ENCODE measurements at regions not wholly inside any gene's neighbourhood (a gene's known extent, or its start where the extent isn't known, plus 50 kb on each side); places are given as distances from the start of the nearest gene placed in this dataset.

DNA sequence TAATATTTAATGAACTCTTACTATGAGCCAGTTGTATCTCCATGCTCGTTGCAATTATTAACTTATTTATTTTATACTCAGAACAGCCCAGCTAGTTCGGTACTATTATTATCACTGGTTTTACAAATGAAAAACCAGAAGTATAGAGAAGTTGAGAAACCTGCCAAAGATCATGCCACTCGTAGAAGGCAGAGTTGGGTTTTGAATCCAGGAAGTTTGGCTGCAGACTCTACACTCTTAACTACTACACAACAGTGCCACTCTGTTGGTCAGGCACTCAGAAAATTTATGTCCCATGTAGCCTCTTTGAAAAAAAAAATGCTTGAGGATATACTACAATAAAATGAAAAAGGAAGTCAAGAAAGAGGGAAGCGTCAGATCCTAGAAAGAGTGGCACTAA, 71.5 kb upstream of the ARID2 start:
- TF ChIP-seq ELF4 (IDR thresholded peaks at IDR 0.05) (no peak), CTBP1 (IDR thresholded peaks at IDR 0.05; ENCODE audit: borderline replicate concordance) (no peak), SP1 (IDR thresholded peaks at IDR 0.05) (no peak), LEF1 (IDR thresholded peaks at IDR 0.05; ENCODE audit: borderline replicate concordance) (no peak), NFRKB (IDR thresholded peaks at IDR 0.05) (no peak), TARDBP (IDR thresholded peaks at IDR 0.05) (no peak), ZNF384 (IDR thresholded peaks at IDR 0.05) (no peak), FOXK2 (IDR thresholded peaks at IDR 0.05) (no peak), HDGF (IDR thresholded peaks at IDR 0.05; ENCODE audit: borderline replicate concordance) (no peak), FOXA1 (IDR thresholded peaks at IDR 0.05) (no peak), SUZ12 (IDR thresholded peaks at IDR 0.05) (no peak)
- TF ChIP-seq, protein P1, sequence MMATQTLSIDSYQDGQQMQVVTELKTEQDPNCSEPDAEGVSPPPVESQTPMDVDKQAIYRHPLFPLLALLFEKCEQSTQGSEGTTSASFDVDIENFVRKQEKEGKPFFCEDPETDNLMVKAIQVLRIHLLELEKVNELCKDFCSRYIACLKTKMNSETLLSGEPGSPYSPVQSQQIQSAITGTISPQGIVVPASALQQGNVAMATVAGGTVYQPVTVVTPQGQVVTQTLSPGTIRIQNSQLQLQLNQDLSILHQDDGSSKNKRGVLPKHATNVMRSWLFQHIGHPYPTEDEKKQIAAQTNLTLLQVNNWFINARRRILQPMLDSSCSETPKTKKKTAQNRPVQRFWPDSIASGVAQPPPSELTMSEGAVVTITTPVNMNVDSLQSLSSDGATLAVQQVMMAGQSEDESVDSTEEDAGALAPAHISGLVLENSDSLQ (IDR thresholded peaks at IDR 0.05), result no peak
- ChIA-PET POLR2A (no interaction called here), CTCF (no interaction called here)
- DNase-seq (ENCODE audit: extremely low spot score), result no peak

DNA sequence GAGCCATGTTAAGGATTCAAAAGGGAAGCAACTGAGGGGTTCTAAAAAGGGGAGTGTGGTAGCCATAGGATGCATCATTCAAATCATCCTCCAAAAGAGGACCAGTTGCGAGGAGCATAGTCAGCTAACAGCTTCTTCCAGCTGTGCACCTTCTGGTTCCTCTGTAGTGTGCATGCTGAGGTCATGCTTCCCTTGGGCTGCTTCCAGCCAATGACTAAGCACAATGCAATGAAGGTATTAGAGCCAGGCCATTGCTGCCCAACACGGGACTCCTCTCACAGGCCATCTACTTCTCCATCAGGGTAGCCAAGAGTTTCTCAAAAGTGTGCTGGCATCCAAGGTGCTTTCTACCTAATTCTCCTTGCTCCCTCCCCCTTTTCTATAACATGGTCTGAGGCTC, 69.2 kb upstream of the ARID2 start:
- POLR2A ChIA-PET, result no interaction called here
- CTCF ChIA-PET, result no interaction called here
- TF ChIP-seq HDGF (IDR thresholded peaks at IDR 0.05; ENCODE audit: borderline replicate concordance) (no peak), FOXK2 (IDR thresholded peaks at IDR 0.05) (no peak), LEF1 (IDR thresholded peaks at IDR 0.05; ENCODE audit: borderline replicate concordance) (no peak), SP1 (IDR thresholded peaks at IDR 0.05) (no peak), SUZ12 (IDR thresholded peaks at IDR 0.05) (no peak), ARNT (IDR thresholded peaks at IDR 0.05) (no peak), L3MBTL2 (conservative IDR thresholded peaks at IDR 0.05) (no peak), BHLHE40 (IDR thresholded peaks at IDR 0.05; ENCODE audit: borderline replicate concordance) (no peak), ELF4 (IDR thresholded peaks at IDR 0.05) (no peak), NFRKB (IDR thresholded peaks at IDR 0.05) (no peak), FOXM1 (IDR thresholded peaks at IDR 0.05; ENCODE audit: borderline replicate concordance) (no peak), ZNF384 (IDR thresholded peaks at IDR 0.05) (no peak), CTBP1 (IDR thresholded peaks at IDR 0.05; ENCODE audit: borderline replicate concordance) (no peak), TARDBP (IDR thresholded peaks at IDR 0.05) (no peak), FOXA1 (IDR thresholded peaks at IDR 0.05) (no peak)
- TF ChIP-seq, protein P1 (IDR thresholded peaks at IDR 0.05), result no peak
- DNase-seq (ENCODE audit: extremely low spot score), result no peak

DNA sequence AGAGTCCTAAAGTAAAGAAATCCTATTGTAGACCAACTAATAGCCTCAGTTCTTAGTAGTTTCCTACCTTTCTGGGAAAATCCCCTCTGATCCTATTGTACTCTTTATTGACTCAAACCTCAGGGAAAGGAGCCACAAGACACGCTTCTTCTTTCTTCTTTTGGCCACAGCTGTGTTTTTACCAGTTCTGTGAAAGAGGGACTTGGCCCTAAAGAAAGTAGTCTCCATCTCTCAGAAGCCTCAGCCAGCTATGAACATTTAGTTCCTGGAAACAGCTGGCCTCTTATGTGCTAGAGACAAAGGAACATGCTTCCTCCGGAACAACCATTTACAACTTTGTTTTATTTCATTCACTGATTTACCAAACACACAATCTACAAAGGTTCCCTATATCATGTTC, 66.1 kb upstream of the ARID2 start:
- DNase-seq (ENCODE audit: extremely low spot score), result no peak
- ChIA-PET POLR2A (no interaction called here), CTCF (no interaction called here)
- no peak for TF ChIP-seq ARNT (IDR thresholded peaks at IDR 0.05)
- TF ChIP-seq HDGF (IDR thresholded peaks at IDR 0.05; ENCODE audit: borderline replicate concordance), result no peak
- no peak for TF ChIP-seq L3MBTL2 (conservative IDR thresholded peaks at IDR 0.05)
- no peak for TF ChIP-seq CTBP1 (IDR thresholded peaks at IDR 0.05; ENCODE audit: borderline replicate concordance)
- TF ChIP-seq, protein P1 (IDR thresholded peaks at IDR 0.05), result no peak
- no peak for TF ChIP-seq LEF1 (IDR thresholded peaks at IDR 0.05; ENCODE audit: borderline replicate concordance)
- no peak for TF ChIP-seq SP1 (IDR thresholded peaks at IDR 0.05)
- no peak for TF ChIP-seq BHLHE40 (IDR thresholded peaks at IDR 0.05; ENCODE audit: borderline replicate concordance)
- no peak for TF ChIP-seq ELF4 (IDR thresholded peaks at IDR 0.05)
- TF ChIP-seq FOXA1 (IDR thresholded peaks at IDR 0.05), result no peak
- TF ChIP-seq FOXM1 (IDR thresholded peaks at IDR 0.05; ENCODE audit: borderline replicate concordance), result no peak

DNA sequence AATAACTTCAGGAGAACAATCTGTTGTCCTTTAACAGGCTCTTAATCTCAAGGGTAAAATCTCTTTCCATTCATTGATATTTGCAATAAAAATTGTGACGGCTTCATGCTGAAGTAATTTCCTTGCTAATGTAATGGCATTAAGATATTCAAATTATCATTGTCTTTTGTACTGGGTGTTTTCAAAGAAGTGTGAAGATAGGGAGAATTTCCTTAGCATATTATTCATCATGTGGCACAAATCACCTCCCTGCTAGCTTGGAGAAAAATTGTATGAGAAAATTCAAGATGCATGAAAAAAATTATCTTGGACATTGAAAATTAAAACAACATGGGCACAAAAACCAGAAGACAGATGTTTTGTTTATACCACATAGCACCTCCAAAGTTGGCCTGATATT, 63.6 kb upstream of the ARID2 start:
- ChIA-PET POLR2A (no interaction called here), CTCF (no interaction called here)

DNA sequence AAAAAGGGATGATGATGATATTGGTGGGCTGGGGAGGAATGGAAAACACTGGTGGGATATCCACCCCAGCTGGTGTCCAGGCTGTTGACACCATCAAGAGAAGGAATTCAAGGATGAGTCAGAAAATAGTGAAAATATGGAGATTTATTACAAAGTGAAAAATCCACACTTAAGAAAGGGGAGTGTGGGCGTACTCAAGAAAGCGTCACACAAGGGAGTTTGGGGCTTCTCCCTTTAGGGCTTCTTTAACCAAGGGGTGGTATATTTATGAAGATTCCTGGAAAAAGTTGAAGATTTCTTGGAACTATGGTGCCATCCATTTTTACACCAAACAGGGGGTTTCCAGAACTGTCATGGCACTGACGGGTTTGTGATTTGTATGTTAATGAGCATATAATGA, 63.1 kb upstream of the ARID2 start:
- CTCF ChIA-PET, result no interaction called here
- no peak for TF ChIP-seq L3MBTL2 (conservative IDR thresholded peaks at IDR 0.05)
- TF ChIP-seq LEF1 (IDR thresholded peaks at IDR 0.05; ENCODE audit: borderline replicate concordance), result no peak
- TF ChIP-seq HDGF (IDR thresholded peaks at IDR 0.05; ENCODE audit: borderline replicate concordance), result no peak
- no peak for TF ChIP-seq ELF4 (IDR thresholded peaks at IDR 0.05)
- POLR2A ChIA-PET, result no interaction called here
- DNase-seq (ENCODE audit: extremely low spot score), result no peak

More for the DNA sequence above, 63.6 kb upstream of the ARID2 start:
- DNase-seq (ENCODE audit: extremely low spot score), result no peak
- TF ChIP-seq, protein P1 (IDR thresholded peaks at IDR 0.05), result no peak
- TF ChIP-seq NFRKB (IDR thresholded peaks at IDR 0.05) (no peak), ELF4 (IDR thresholded peaks at IDR 0.05) (no peak), FOXM1 (IDR thresholded peaks at IDR 0.05; ENCODE audit: borderline replicate concordance) (no peak), LEF1 (IDR thresholded peaks at IDR 0.05; ENCODE audit: borderline replicate concordance) (no peak), FOXA1 (IDR thresholded peaks at IDR 0.05) (no peak), ARNT (IDR thresholded peaks at IDR 0.05) (no peak), SUZ12 (IDR thresholded peaks at IDR 0.05) (no peak), CTBP1 (IDR thresholded peaks at IDR 0.05; ENCODE audit: borderline replicate concordance) (no peak)

DNA sequence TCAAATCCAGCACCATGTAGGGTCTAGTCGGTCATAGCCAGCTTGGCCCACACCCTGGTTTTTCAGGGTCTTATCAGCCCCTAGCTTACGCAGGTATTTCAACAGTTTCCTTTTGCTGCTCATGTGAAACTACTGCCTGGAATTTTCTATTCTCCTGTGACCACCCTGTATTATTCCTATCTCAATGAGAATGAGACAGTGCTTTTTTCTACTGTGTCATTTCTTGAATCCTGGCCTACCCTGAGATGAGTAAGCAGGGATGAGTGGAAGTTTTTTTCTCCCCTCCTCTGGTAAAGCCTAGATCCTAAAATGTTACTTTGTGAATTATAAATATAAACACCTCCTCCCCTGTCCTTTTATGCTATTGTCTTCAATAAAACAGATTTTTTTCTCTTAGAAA, 62.7 kb upstream of the ARID2 start:
- ChIA-PET POLR2A (no interaction called here), CTCF (interaction anchor here (0.6 kb wide), 1 partner anchor 16 kb away, joined by 3 read pairs; no protein-coding TSS in a partner anchor)
- no peak for DNase-seq (ENCODE audit: extremely low spot score)
- TF ChIP-seq ELF4 (IDR thresholded peaks at IDR 0.05) (no peak), HDGF (IDR thresholded peaks at IDR 0.05; ENCODE audit: borderline replicate concordance) (no peak), LEF1 (IDR thresholded peaks at IDR 0.05; ENCODE audit: borderline replicate concordance) (no peak), FOXA1 (IDR thresholded peaks at IDR 0.05) (no peak), FOXK2 (IDR thresholded peaks at IDR 0.05) (no peak), FOXM1 (IDR thresholded peaks at IDR 0.05; ENCODE audit: borderline replicate concordance) (no peak), SP1 (IDR thresholded peaks at IDR 0.05) (no peak), BHLHE40 (IDR thresholded peaks at IDR 0.05; ENCODE audit: borderline replicate concordance) (no peak), TARDBP (IDR thresholded peaks at IDR 0.05) (no peak), ARNT (IDR thresholded peaks at IDR 0.05) (no peak), L3MBTL2 (conservative IDR thresholded peaks at IDR 0.05) (no peak), NFRKB (IDR thresholded peaks at IDR 0.05) (no peak), ZNF384 (IDR thresholded peaks at IDR 0.05) (no peak), SUZ12 (IDR thresholded peaks at IDR 0.05) (no peak), CTBP1 (IDR thresholded peaks at IDR 0.05; ENCODE audit: borderline replicate concordance) (no peak)
- TF ChIP-seq, protein P1 (IDR thresholded peaks at IDR 0.05), result no peak
